ENCODE measurements at regions not wholly inside any gene's neighbourhood (a gene's known extent, or its start where the extent isn't known, plus 50 kb on each side); places are given as distances from the start of the nearest gene placed in this dataset.
"Not testable (repeated sequence)": the region's sequence is repeated elsewhere in the genome, so short reads cannot be mapped to it uniquely, and the experiment has no call there.

- peak; percentile 82 to 88 for DNase-seq (ENCODE audit: low read depth in 1 of 2, low spot score in 1 of 2)
- TF ChIP-seq JUND (IDR thresholded peaks at IDR 0.05; ENCODE audit: low read depth), result no peak
- in situ Hi-C loops (cut with HindIII; ENCODE audit: low pct_unique_long_range_greater_than_20kb, low sequenced_read_pairs), result no loop called here
These were observed 82.7 kb upstream of the TOP1 start for GRCh38 chr20:40945754-40946450.

GRCh38 chr20:40946451-40946850, 82.2 kb upstream of the TOP1 start:
- DNase-seq (ENCODE audit: low read depth in 1 of 2, low spot score in 1 of 2), result no peak
- in situ Hi-C loops (cut with HindIII; ENCODE audit: low pct_unique_long_range_greater_than_20kb, low sequenced_read_pairs), result no loop called here
- TF ChIP-seq JUND (IDR thresholded peaks at IDR 0.05; ENCODE audit: low read depth), result no peak

GRCh38 chr20:40948465-40949267, 80.0 kb upstream of the TOP1 start:
- no peak for TF ChIP-seq JUND (IDR thresholded peaks at IDR 0.05; ENCODE audit: low read depth)
- in situ Hi-C loops (cut with HindIII; ENCODE audit: low pct_unique_long_range_greater_than_20kb, low sequenced_read_pairs), result no loop called here
- peak in 1 of 2 experiments; percentile 65 for DNase-seq (ENCODE audit: low read depth in 1 of 2, low spot score in 1 of 2)

- no peak for TF ChIP-seq JUND (IDR thresholded peaks at IDR 0.05; ENCODE audit: low read depth)
- in situ Hi-C loops (cut with HindIII; ENCODE audit: low pct_unique_long_range_greater_than_20kb, low sequenced_read_pairs), result no loop called here
- no peak for DNase-seq (ENCODE audit: low read depth in 1 of 2, low spot score in 1 of 2)
These were observed 79.3 kb upstream of the TOP1 start for GRCh38 chr20:40949346-40949745.

GRCh38 chr20:40952136-40952535, 76.5 kb upstream of the TOP1 start:
- DNase-seq (ENCODE audit: low read depth in 1 of 2, low spot score in 1 of 2), result no peak
- in situ Hi-C loops (cut with HindIII; ENCODE audit: low pct_unique_long_range_greater_than_20kb, low sequenced_read_pairs), result no loop called here
- no peak for TF ChIP-seq JUND (IDR thresholded peaks at IDR 0.05; ENCODE audit: low read depth)

GRCh38 chr20:40953416-40953815, 75.2 kb upstream of the TOP1 start:
- in situ Hi-C loops (cut with HindIII; ENCODE audit: low pct_unique_long_range_greater_than_20kb, low sequenced_read_pairs), result no loop called here
- no peak for TF ChIP-seq JUND (IDR thresholded peaks at IDR 0.05; ENCODE audit: low read depth)

GRCh38 chr20:40953856-40954255, 74.8 kb upstream of the TOP1 start:
- no peak for TF ChIP-seq JUND (IDR thresholded peaks at IDR 0.05; ENCODE audit: low read depth)
- in situ Hi-C loops (cut with HindIII; ENCODE audit: low pct_unique_long_range_greater_than_20kb, low sequenced_read_pairs), result no loop called here
- no peak for DNase-seq (ENCODE audit: low read depth in 1 of 2, low spot score in 1 of 2)

More at GRCh38 chr20:40953416-40953815, 75.2 kb upstream of the TOP1 start:
- DNase-seq (ENCODE audit: low read depth in 1 of 2, low spot score in 1 of 2), result no peak

GRCh38 chr20:40954521-40955165, 74.0 kb upstream of the TOP1 start:
- no peak for TF ChIP-seq JUND (IDR thresholded peaks at IDR 0.05; ENCODE audit: low read depth)
- in situ Hi-C loops (cut with HindIII; ENCODE audit: low pct_unique_long_range_greater_than_20kb, low sequenced_read_pairs), result no loop called here
- DNase-seq (ENCODE audit: low read depth in 1 of 2, low spot score in 1 of 2), result no peak

GRCh38 chr20:40955326-40955725, 73.3 kb upstream of the TOP1 start:
- no peak for TF ChIP-seq JUND (IDR thresholded peaks at IDR 0.05; ENCODE audit: low read depth)
- in situ Hi-C loops (cut with HindIII; ENCODE audit: low pct_unique_long_range_greater_than_20kb, low sequenced_read_pairs), result no loop called here
- DNase-seq (ENCODE audit: low read depth in 1 of 2, low spot score in 1 of 2), result no peak

GRCh38 chr20:40955826-40956225, 72.8 kb upstream of the TOP1 start:
- in situ Hi-C loops (cut with HindIII; ENCODE audit: low pct_unique_long_range_greater_than_20kb, low sequenced_read_pairs), result not testable (repeated sequence)
- DNase-seq (ENCODE audit: low read depth in 1 of 2, low spot score in 1 of 2), result peak in 1 of 2 experiments; percentile 44

GRCh38 chr20:40956542-40957264, 71.9 kb upstream of the TOP1 start:
- TF ChIP-seq JUND (IDR thresholded peaks at IDR 0.05; ENCODE audit: low read depth), result no peak
- DNase-seq (ENCODE audit: low read depth in 1 of 2, low spot score in 1 of 2), result no peak
- in situ Hi-C loops (cut with HindIII; ENCODE audit: low pct_unique_long_range_greater_than_20kb, low sequenced_read_pairs), result no loop called here

GRCh38 chr20:40957265-40957760, 71.3 kb upstream of the TOP1 start:
- DNase-seq (ENCODE audit: low read depth in 1 of 2, low spot score in 1 of 2), result no peak
- no peak for TF ChIP-seq JUND (IDR thresholded peaks at IDR 0.05; ENCODE audit: low read depth)
- in situ Hi-C loops (cut with HindIII; ENCODE audit: low pct_unique_long_range_greater_than_20kb, low sequenced_read_pairs), result no loop called here
